ENCODE measurements at regions not wholly inside any gene's neighbourhood (a gene's known extent, or its start where the extent isn't known, plus 50 kb on each side); places are given as distances from the start of the nearest gene placed in this dataset.
"Not testable (repeated sequence)": the region's sequence is repeated elsewhere in the genome, so short reads cannot be mapped to it uniquely, and the experiment has no call there.

- not testable (repeated sequence) for DNase-seq
Observed at GRCh38 chr3:176015228-176015627, 1156.1 kb downstream of the NAALADL2 start.

- DNase-seq: no peak
Observed at GRCh38 chr3:176009256-176009655, 1150.1 kb downstream of the NAALADL2 start.

GRCh38 chr3:176005564-176005963, 1146.4 kb downstream of the NAALADL2 start:
- DNase-seq: no peak

- no peak for DNase-seq
Observed at GRCh38 chr3:175989161-175989560, 1130.0 kb downstream of the NAALADL2 start.

GRCh38 chr3:175988401-175988800, 1129.3 kb downstream of the NAALADL2 start:
- no peak for DNase-seq

GRCh38 chr3:175985781-175986180, 1126.6 kb downstream of the NAALADL2 start:
- no peak for DNase-seq

GRCh38 chr3:175983379-175983778, 1124.2 kb downstream of the NAALADL2 start:
- no peak for DNase-seq

- DNase-seq: no peak
Observed at GRCh38 chr3:175980486-175981090, 1121.5 kb downstream of the NAALADL2 start.

- no peak for DNase-seq
Observed at GRCh38 chr3:175977968-175978752, 1119.0 kb downstream of the NAALADL2 start.

GRCh38 chr3:175969456-175969855, 1110.3 kb downstream of the NAALADL2 start:
- DNase-seq: no peak

- DNase-seq: no peak
Observed at GRCh38 chr3:175965036-175965435, 1105.9 kb downstream of the NAALADL2 start.

- no peak for DNase-seq
Observed at GRCh38 chr3:175957427-175957826, 1098.3 kb downstream of the NAALADL2 start.

GRCh38 chr3:175956964-175957363, 1097.8 kb downstream of the NAALADL2 start:
- no peak for DNase-seq

GRCh38 chr3:175951047-175951694, 1092.0 kb downstream of the NAALADL2 start:
- no peak for DNase-seq

- peak; percentile 84 for DNase-seq
Observed at GRCh38 chr3:175948041-175948440, 1088.9 kb downstream of the NAALADL2 start.

GRCh38 chr3:175941352-175941751, 1082.2 kb downstream of the NAALADL2 start:
- no peak for DNase-seq

- no peak for DNase-seq
Observed at GRCh38 chr3:175940881-175941280, 1081.7 kb downstream of the NAALADL2 start.

- DNase-seq: no peak
Observed at GRCh38 chr3:175940243-175940642, 1081.1 kb downstream of the NAALADL2 start.

GRCh38 chr3:175937367-175937766, 1078.2 kb downstream of the NAALADL2 start:
- not testable (repeated sequence) for DNase-seq

GRCh38 chr3:175932586-175932985, 1073.5 kb downstream of the NAALADL2 start:
- DNase-seq: no peak

- no peak for DNase-seq
Observed at GRCh38 chr3:175919133-175919532, 1060.0 kb downstream of the NAALADL2 start.

GRCh38 chr3:175916191-175916934, 1057.2 kb downstream of the NAALADL2 start:
- no peak for DNase-seq

GRCh38 chr3:175914785-175915184, 1055.7 kb downstream of the NAALADL2 start:
- no peak for DNase-seq

All from NCI-H1436 treated with DMSO at 0.1 percent for 48 hours (cell line).